ENCODE measurements at regions not wholly inside any gene's neighbourhood (a gene's known extent, or its start where the extent isn't known, plus 50 kb on each side); places are given as distances from the start of the nearest gene placed in this dataset.

GRCh38 chr4:181158971-181159370 lies 1084.2 kb upstream of the TENM3 start:
- DNase-seq (ENCODE audit: low read depth, low spot score) = no peak

DNA sequence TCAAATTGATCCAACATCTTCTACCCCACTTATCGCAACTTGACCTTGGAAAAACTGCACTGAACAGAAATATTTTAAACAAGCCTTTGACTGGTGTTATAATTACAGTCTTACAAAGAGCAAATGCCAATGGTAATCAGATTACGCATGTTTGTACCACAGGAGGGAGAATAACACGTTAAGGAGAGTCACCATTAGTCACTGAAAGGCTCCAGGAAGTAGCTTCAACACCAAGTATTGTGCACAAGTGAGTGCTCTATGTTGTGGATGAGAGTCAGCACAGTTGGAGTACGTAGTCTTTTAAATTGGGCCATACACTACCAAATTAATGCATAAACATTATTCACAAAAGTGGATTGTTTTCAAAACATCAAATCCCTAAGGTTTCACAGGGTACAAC lies 1081.5 kb upstream of the TENM3 start:
- DNase-seq (ENCODE audit: low read depth, low spot score) = no peak

GRCh38 chr4:181162266-181162665 lies 1080.9 kb upstream of the TENM3 start:
- no peak for DNase-seq (ENCODE audit: low read depth, low spot score)

GRCh38 chr4:181162676-181163075 lies 1080.5 kb upstream of the TENM3 start:
- no peak for DNase-seq (ENCODE audit: low read depth, low spot score)

- no peak for DNase-seq (ENCODE audit: low read depth, low spot score)
Observed at GRCh38 chr4:181166742-181167399, 1076.3 kb upstream of the TENM3 start.

- DNase-seq (ENCODE audit: low read depth, low spot score) = no peak
Observed at GRCh38 chr4:181168011-181168805, 1075.0 kb upstream of the TENM3 start.

GRCh38 chr4:181173046-181173445 lies 1070.2 kb upstream of the TENM3 start:
- DNase-seq (ENCODE audit: low read depth, low spot score) = no peak

DNA sequence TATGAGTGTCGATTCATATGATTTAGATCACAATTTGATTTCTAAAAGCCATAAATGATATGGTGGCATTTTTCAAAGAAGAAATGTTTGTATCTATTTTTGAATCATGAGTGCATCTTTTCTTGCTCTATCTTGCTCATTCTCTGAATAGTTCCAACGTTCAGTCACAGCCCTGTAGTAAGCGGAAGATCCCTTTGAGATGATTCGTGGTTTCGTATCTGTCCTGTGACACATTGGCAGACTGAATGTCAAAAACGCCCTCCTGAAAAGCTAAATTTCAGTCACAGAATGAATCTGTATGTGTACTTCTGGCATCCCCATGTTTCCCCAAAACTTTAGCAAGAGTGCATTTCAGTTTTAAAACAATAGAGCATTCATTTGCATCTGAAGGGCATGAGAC lies 1066.9 kb upstream of the TENM3 start:
- DNase-seq (ENCODE audit: low read depth, low spot score) = no peak

DNA sequence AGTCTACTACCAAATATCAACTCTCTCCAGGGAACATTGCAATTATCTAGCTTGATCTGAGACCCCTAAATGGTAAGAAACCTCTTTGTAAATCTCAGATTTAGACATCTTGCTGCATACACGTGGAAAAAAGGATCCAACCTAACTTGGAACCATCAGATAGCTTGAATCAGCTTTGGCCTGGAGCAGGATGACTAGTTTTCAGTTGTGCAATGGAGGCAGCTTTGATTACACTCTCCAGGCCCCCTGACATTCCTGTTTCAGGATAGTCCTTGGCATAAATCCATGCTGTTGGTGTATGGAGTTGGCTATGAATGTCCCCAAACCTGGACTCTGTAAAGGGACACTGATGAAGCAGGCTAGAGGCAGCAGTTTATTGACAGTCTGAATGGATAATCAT lies 1061.9 kb upstream of the TENM3 start:
- DNase-seq (ENCODE audit: low read depth, low spot score) = no peak

DNA sequence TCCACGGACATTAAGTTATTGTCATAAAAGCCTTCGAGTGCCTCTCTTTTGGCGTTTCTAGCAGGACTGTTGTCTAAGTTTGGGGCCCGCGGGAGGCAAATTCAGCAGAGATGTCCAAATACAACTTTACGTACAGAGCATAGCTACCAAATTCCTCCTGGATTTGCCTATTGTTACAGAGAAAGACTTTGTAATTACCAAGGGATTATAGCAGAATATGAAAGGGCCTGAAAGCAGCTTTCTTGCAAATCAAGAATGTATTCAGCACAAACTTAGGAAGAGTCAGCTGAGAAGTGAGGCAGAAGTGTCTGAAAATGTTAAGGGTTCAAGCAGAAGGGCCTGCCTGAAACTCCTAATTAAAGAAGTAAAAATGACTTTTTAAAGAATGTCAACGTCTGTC lies 1053.5 kb upstream of the TENM3 start:
- no peak for DNase-seq (ENCODE audit: low read depth, low spot score)

DNA sequence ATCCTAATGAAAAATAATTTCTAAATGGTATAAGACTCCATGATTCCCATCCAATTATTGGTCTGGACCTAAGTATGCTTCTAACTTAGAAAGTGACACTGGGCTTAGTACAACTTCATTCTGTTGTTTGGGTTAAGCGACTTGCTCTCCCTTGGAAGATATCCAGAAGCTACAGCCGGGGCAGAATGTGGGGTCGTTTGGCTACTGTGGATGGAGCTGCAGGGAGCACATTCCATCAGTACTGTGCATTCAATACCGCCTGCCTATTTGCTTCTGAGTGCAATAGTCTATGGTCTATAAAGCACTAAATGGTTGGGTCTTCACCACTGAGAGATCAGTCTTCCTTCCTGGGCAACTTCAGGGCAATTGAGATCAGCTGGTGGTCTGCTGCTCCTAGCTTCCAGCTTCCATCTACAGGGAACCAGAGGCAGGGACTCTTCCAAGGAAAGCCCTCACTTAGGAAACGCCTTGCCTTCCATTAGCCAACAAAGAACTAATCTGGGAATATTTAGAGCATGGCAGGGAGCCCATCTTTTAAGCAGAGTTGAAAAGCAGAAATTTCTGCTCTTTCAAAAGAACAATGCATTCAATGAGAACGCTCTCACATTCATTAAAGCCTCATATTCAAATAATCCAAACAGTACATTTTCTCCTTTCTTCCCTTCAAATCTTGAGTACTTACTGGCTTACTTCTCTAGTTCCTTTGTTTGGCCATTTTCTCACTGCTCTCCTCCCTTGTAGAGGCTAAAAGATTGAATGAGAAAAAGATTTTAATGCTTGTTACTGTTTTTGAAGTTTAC lies 1049.9 kb upstream of the TENM3 start:
- no peak for DNase-seq (ENCODE audit: low read depth, low spot score)

- DNase-seq (ENCODE audit: low read depth, low spot score) = no peak
Observed at GRCh38 chr4:181194096-181194495, 1049.1 kb upstream of the TENM3 start.

DNA sequence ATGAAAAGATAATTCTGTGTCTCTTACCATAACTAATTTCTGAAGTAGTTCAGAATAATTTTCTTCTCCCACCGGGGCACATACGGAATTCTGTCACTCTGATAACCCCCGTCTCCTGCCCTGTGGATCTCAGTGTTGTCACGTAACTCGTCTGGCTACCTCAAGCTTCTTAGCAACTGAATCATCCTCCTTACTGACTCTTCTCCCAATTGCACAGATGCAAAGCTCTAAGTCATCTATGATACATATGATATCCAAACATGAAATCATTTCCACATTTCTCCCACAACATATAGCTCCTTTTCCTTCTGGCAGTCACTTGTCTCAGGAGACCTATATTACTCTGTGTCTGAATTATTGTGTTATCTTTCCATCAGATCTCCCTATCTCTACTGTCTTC lies 1043.1 kb upstream of the TENM3 start:
- DNase-seq (ENCODE audit: low read depth, low spot score) = no peak

DNA sequence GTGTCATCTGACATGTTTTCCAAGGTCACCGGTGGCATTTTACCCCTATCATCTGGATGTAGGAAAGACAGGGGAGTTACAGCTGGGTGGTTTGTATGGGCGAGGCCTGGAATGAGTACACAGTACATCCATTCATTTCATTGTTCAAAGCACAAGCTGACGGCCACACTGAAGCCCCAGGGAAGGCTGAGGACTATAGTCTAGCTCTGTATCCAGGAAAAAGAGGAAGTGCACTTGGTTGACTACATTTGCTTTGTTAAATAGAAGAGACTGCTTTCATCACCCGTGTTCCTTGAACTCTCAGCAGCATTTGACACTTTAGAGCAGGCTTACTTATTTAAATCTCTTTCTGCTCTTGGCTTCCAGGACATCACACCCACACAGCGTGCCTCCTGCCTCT lies 1041.0 kb upstream of the TENM3 start:
- no peak for DNase-seq (ENCODE audit: low read depth, low spot score)

- no peak for DNase-seq (ENCODE audit: low read depth, low spot score)
Observed at GRCh38 chr4:181204109-181204508, 1039.1 kb upstream of the TENM3 start.

DNA sequence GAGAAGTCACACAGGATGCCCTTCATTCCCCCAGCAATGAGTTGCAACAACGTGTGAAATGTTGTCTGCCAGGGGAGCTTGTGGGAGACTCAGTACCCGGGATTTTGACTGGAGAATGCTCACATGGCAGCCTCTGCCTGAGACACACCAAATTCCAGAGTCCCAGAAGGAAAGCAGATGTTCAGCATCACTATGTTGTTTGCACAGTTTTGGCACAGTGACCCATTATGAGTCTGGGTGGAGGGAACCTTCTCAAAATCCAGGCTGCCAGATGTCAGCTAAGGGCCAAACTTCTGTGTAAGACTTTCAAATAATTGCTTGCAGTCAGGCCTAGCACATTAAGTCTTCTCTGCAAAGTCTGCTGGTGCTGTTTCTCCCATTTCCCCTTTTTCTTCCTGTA lies 1029.7 kb upstream of the TENM3 start:
- DNase-seq (ENCODE audit: low read depth, low spot score) = no peak

GRCh38 chr4:181216501-181216900 lies 1026.7 kb upstream of the TENM3 start:
- DNase-seq (ENCODE audit: low read depth, low spot score) = no peak

DNA sequence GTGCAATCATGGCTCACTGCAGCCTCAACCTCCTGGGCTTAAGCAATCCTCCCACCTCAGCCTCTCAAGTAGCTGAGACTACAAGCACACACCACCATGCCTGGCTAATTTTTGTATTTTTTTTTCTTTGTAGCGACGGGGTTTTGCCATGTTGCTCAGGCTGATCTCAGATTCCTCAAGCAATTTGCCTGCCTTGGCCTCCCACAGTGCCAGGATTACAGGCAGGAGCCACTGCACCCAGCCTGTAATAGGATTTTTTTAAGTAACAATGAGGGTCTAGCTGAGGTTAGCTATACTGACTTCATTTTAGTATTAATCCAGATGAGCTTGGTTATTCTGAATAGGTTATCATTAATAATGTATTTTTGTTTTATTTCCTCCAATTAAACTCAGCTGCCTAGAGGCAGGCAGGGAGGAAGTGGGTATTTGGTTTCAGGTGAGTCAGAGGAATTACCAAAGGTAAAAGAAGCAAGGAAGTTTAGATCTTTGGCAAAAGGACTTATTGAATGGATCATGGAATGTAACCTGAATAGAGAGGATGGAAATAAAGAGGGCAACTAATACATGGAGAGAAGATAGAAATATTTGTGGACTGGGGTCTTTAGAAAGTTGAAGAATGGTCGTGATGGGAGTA lies 1023.3 kb upstream of the TENM3 start:
- no peak for DNase-seq (ENCODE audit: low read depth, low spot score)

DNA sequence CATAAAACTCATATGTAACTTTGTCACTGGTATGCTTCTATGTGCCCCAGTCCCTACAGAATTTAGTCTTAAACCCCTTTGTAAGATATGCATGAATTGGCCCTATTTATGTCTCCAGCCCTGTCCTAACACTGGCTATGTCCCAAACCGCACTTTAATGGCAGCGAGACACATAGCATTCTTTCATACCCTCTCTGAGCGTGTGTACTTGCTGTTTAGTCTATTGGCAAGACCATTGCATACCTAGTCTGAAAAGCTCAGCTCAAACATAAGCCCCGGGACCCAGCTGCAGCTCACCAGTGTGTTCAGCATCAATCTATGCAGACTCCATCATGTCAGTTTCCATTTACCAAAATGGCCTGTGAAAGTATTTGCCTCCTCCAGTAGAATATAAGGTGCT lies 1018.4 kb upstream of the TENM3 start:
- no peak for DNase-seq (ENCODE audit: low read depth, low spot score)

- no peak for DNase-seq (ENCODE audit: low read depth, low spot score)
Observed at GRCh38 chr4:181225616-181226261, 1017.5 kb upstream of the TENM3 start.

DNA sequence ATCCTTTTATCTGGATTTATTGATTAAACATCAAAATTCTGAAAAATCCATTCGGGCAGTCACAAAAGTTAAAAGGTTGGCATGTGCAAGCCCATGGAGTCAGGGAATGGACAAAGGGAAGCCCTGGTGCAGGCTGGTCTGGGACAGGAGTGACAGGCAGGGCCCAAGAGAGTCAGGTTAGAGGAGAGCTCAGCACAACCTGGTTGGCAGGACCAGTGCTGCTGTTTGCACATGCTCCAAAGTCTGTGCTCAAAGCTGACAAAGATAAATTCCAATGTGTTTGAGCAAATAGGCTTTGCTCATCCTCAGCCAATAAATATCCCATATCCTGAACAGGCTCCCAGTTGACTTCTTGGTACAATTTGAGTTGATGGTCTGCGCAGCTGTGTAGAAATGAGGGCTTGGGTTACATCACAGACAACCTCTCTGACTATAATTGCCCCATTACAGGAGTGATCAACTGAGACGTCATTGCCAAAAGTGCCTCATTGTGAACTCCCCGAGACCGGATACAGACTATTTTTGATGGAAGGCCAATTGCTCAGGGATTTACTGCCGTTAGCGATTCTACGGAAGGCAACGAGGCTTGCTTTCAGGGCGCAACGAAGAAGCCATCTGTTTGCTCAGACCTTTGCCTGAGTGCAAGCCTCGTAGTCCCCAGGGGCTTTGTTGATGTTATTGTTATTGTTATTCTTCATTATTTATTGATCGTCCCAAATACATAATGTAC lies 1008.1 kb upstream of the TENM3 start:
- no peak for DNase-seq (ENCODE audit: low read depth, low spot score)

Measured in smooth muscle cell of the brain vasculature (primary cell).